ENCODE measurements at regions not wholly inside any gene's neighbourhood (a gene's known extent, or its start where the extent isn't known, plus 50 kb on each side); places are given as distances from the start of the nearest gene placed in this dataset.
"Not testable (repeated sequence)": the region's sequence is repeated elsewhere in the genome, so short reads cannot be mapped to it uniquely, and the experiment has no call there.

DNA sequence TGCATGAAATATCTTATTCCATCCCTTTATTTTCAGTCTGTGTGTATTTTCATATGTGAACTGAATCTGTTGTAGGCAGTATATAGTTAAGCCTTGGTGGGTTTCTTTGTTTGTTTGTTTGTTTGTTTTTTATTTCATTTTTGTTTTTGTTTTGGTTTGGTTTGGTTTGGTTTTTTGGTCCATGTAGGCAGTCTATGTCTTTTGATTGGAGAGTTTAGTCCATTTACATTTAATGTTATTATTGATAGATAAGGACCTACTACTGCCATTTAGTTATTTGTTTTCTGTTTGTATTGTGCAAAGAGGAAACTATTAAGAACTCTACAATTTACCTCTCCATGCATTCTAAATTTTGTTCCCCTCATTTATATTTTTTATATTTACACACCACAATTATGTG, 695.9 kb upstream of the GRM3 start:
- Mint-ChIP-seq H3K36me3 (ENCODE audit: low read depth) (no peaks in the 10 kb centered on the region), H3K27ac (no peak overlapping the region)
- intact Hi-C loops (cut with micrococcal nuclease), result no loop called here

DNA sequence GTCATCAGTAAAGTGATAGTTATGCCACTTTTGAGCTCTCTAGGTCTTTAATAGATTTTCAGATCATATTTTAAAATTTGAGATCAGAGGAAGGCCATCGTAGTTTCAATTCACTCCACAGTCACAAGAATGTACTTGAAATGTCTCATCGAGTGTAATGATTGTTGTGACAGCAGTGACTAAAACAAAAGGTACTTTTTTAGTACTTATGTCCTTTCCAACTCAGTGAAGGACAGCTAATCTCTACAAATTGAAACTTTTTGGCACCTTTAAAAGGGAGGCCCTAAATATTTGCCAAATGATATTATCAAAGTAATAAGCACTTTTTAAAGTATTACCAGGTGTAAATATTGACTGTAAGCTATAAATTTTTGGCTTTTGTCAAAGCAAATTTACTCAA, 702.9 kb upstream of the GRM3 start:
- no peaks in the 10 kb centered on the region for H3K4me1 Mint-ChIP-seq (ENCODE audit: low read depth)
- intact Hi-C loops (cut with micrococcal nuclease), result no loop called here
- H3K27ac Mint-ChIP-seq, result no peak overlapping the region
- no peaks in the 10 kb centered on the region for H3K27me3 Mint-ChIP-seq (ENCODE audit: insufficient read depth)
- H3K9me3 Mint-ChIP-seq, result peaks cover 3% of the 10 kb centered on the region
- no peak for DNase-seq (ENCODE audit: low spot score)
- H3K4me3 Mint-ChIP-seq, result no peak overlapping the region
- H3K36me3 Mint-ChIP-seq (ENCODE audit: low read depth), result no peaks in the 10 kb centered on the region

More for the DNA sequence above, 695.9 kb upstream of the GRM3 start:
- Mint-ChIP-seq H3K27me3 (ENCODE audit: insufficient read depth) (no peaks in the 10 kb centered on the region), H3K9me3 (peaks cover 18% of the 10 kb centered on the region), H3K4me1 (ENCODE audit: low read depth) (no peaks in the 10 kb centered on the region), H3K4me3 (no peak overlapping the region)
- DNase-seq (ENCODE audit: low spot score), result no peak

DNA sequence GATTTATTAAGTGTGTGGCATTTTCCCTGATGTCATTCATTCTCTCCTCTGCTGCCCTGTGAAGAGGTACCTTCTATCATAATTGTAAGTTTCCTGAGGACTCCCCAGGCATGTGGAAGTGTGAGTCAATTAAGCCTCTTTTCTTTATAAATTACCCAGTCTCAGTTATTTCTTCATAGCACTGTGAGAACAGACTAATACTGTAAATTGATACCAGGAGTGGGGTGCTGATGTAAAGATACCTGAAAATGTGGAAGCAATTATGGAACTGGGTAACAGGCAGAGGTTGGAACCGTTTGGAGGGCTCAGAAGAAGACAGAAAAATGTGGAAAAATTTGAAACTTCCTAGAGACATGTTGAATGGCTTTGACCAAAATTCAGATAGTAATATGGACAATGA, 711.8 kb upstream of the GRM3 start:
- Mint-ChIP-seq H3K27me3 (ENCODE audit: insufficient read depth) (no peaks in the 10 kb centered on the region), H3K36me3 (ENCODE audit: low read depth) (no peaks in the 10 kb centered on the region), H3K4me3 (no peak overlapping the region), H3K9me3 (peaks cover 15% of the 10 kb centered on the region), H3K4me1 (ENCODE audit: low read depth) (no peaks in the 10 kb centered on the region), H3K27ac (no peak overlapping the region)
- intact Hi-C loops (cut with micrococcal nuclease), result no loop called here
- DNase-seq (ENCODE audit: low spot score), result no peak

DNA sequence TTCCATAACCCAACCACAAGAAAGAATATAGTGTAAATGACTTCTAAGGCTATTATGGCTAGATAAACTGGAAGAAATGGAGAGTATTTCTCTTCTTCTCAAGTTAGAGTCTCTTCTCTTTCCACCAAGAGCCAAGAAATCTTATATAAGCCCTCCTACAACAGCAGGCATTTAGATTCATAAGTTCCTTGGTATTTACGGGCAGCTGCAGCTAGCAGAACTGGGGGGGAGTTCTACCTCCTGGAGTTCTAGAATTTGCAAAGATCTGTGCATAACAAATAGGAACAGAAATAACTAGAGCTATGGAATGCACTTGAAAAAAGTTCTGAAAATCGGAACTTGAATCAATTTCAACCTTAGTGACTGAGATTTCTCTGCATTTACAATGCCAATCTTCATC, 715.2 kb upstream of the GRM3 start:
- intact Hi-C loops (cut with micrococcal nuclease), result no loop called here
- peaks cover 11% of the 10 kb centered on the region for H3K9me3 Mint-ChIP-seq
- no peaks in the 10 kb centered on the region for H3K36me3 Mint-ChIP-seq (ENCODE audit: low read depth)
- no peaks in the 10 kb centered on the region for H3K27me3 Mint-ChIP-seq (ENCODE audit: insufficient read depth)
- H3K4me1 Mint-ChIP-seq (ENCODE audit: low read depth), result no peaks in the 10 kb centered on the region
- no peak overlapping the region for H3K4me3 Mint-ChIP-seq
- no peak overlapping the region for H3K27ac Mint-ChIP-seq
- DNase-seq (ENCODE audit: low spot score), result no peak

DNA sequence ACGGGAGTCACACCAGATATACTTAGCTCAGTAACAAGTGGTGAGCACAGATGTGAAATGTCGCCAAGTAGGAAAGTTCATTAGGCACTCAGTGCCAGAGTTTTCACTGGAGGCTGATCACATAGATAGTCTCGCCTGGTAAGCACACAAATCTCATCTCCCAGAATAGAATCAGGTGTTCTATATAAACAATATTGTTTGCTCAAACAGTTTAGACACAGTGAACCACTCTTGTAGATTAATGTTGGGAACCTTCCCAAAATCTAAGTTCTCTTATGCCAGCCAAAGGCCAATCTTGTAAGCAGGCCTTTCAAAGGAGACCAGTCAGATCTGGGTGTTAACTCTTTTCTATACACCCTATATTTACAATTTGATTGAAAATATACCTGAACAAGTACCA, 716.5 kb upstream of the GRM3 start:
- no peak for DNase-seq (ENCODE audit: low spot score)
- Mint-ChIP-seq H3K4me3 (no peak overlapping the region), H3K36me3 (ENCODE audit: low read depth) (no peaks in the 10 kb centered on the region), H3K27me3 (ENCODE audit: insufficient read depth) (no peaks in the 10 kb centered on the region), H3K27ac (no peak overlapping the region), H3K9me3 (peaks cover 9% of the 10 kb centered on the region), H3K4me1 (ENCODE audit: low read depth) (no peaks in the 10 kb centered on the region)
- intact Hi-C loops (cut with micrococcal nuclease), result no loop called here

GRCh38 chr7:85924062-85924461, 719.6 kb upstream of the GRM3 start:
- no peak for DNase-seq (ENCODE audit: low spot score)
- no peaks in the 10 kb centered on the region for H3K4me1 Mint-ChIP-seq (ENCODE audit: low read depth)
- H3K27ac Mint-ChIP-seq, result no peak overlapping the region
- no peaks in the 10 kb centered on the region for H3K27me3 Mint-ChIP-seq (ENCODE audit: insufficient read depth)
- no peak overlapping the region for H3K4me3 Mint-ChIP-seq
- intact Hi-C loops (cut with micrococcal nuclease), result no loop called here
- no peaks in the 10 kb centered on the region for H3K36me3 Mint-ChIP-seq (ENCODE audit: low read depth)
- H3K9me3 Mint-ChIP-seq, result no peaks in the 10 kb centered on the region

DNA sequence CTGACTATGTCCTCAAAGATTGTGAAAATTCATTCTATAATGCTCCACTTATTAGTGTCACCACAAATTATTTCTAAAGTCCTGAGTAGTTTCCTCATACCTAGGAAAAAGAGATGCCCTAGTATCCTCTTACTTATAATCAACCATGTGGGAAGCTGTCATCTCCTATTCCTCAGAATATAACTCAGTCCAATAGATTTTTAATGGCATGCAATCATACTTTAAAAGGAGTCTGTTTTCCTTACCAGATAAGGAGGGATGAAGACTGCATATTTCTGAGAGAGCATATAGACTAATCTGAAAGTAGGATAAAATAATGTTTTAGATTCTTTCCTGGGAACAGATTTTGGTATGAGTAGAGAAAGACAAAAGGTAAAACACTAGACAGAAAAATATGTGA, 727.7 kb upstream of the GRM3 start:
- no peaks in the 10 kb centered on the region for H3K4me1 Mint-ChIP-seq (ENCODE audit: low read depth)
- DNase-seq (ENCODE audit: low spot score), result no peak
- H3K36me3 Mint-ChIP-seq (ENCODE audit: low read depth), result no peaks in the 10 kb centered on the region
- no peak overlapping the region for H3K4me3 Mint-ChIP-seq
- H3K27ac Mint-ChIP-seq, result no peak overlapping the region
- intact Hi-C loops (cut with micrococcal nuclease), result loop anchor here (1.0 kb wide), 1 partner anchor 23 kb away; no protein-coding TSS in a partner anchor
- peaks cover 8% of the 10 kb centered on the region for H3K9me3 Mint-ChIP-seq
- no peaks in the 10 kb centered on the region for H3K27me3 Mint-ChIP-seq (ENCODE audit: insufficient read depth)

- Mint-ChIP-seq H3K36me3 (ENCODE audit: low read depth) (no peaks in the 10 kb centered on the region), H3K27ac (no peak overlapping the region), H3K27me3 (ENCODE audit: insufficient read depth) (no peaks in the 10 kb centered on the region), H3K4me3 (no peak overlapping the region), H3K9me3 (peaks cover 8% of the 10 kb centered on the region), H3K4me1 (ENCODE audit: low read depth) (no peaks in the 10 kb centered on the region)
- intact Hi-C loops (cut with micrococcal nuclease), result no loop called here
- no peak for DNase-seq (ENCODE audit: low spot score)
Measured at GRCh38 chr7:85914437-85914836, 727.6 kb upstream of the SEMA3D start.

GRCh38 chr7:85908051-85908450, 721.2 kb upstream of the SEMA3D start:
- no peak for DNase-seq (ENCODE audit: low spot score)
- no peaks in the 10 kb centered on the region for H3K4me1 Mint-ChIP-seq (ENCODE audit: low read depth)
- H3K27ac Mint-ChIP-seq, result no peak overlapping the region
- H3K4me3 Mint-ChIP-seq, result no peak overlapping the region
- H3K27me3 Mint-ChIP-seq (ENCODE audit: insufficient read depth), result no peaks in the 10 kb centered on the region
- intact Hi-C loops (cut with micrococcal nuclease), result no loop called here
- H3K9me3 Mint-ChIP-seq, result peaks cover 3% of the 10 kb centered on the region
- no peaks in the 10 kb centered on the region for H3K36me3 Mint-ChIP-seq (ENCODE audit: low read depth)

- no peak for DNase-seq (ENCODE audit: low spot score)
- Mint-ChIP-seq H3K9me3 (no peaks in the 10 kb centered on the region), H3K4me3 (no peak overlapping the region), H3K27ac (no peak overlapping the region), H3K27me3 (ENCODE audit: insufficient read depth) (no peaks in the 10 kb centered on the region), H3K36me3 (ENCODE audit: low read depth) (no peaks in the 10 kb centered on the region), H3K4me1 (ENCODE audit: low read depth) (no peaks in the 10 kb centered on the region)
- intact Hi-C loops (cut with micrococcal nuclease), result no loop called here
Measured at GRCh38 chr7:85897967-85898366, 711.1 kb upstream of the SEMA3D start.

- DNase-seq (ENCODE audit: low spot score), result no peak
- intact Hi-C loops (cut with micrococcal nuclease), result no loop called here
- H3K27ac Mint-ChIP-seq, result no peak overlapping the region
- H3K4me3 Mint-ChIP-seq, result no peak overlapping the region
- no peaks in the 10 kb centered on the region for H3K4me1 Mint-ChIP-seq (ENCODE audit: low read depth)
- H3K36me3 Mint-ChIP-seq (ENCODE audit: low read depth), result no peaks in the 10 kb centered on the region
- H3K27me3 Mint-ChIP-seq (ENCODE audit: insufficient read depth), result no peaks in the 10 kb centered on the region
- H3K9me3 Mint-ChIP-seq, result no peaks in the 10 kb centered on the region
Measured at GRCh38 chr7:85896531-85896930, 709.7 kb upstream of the SEMA3D start.

- Mint-ChIP-seq H3K36me3 (ENCODE audit: low read depth) (no peaks in the 10 kb centered on the region), H3K27me3 (ENCODE audit: insufficient read depth) (no peaks in the 10 kb centered on the region), H3K4me1 (ENCODE audit: low read depth) (no peaks in the 10 kb centered on the region), H3K4me3 (no peak overlapping the region), H3K9me3 (no peaks in the 10 kb centered on the region), H3K27ac (no peak overlapping the region)
- DNase-seq (ENCODE audit: low spot score), result no peak
- intact Hi-C loops (cut with micrococcal nuclease), result no loop called here
Measured at GRCh38 chr7:85895835-85896234, 709.0 kb upstream of the SEMA3D start.

DNA sequence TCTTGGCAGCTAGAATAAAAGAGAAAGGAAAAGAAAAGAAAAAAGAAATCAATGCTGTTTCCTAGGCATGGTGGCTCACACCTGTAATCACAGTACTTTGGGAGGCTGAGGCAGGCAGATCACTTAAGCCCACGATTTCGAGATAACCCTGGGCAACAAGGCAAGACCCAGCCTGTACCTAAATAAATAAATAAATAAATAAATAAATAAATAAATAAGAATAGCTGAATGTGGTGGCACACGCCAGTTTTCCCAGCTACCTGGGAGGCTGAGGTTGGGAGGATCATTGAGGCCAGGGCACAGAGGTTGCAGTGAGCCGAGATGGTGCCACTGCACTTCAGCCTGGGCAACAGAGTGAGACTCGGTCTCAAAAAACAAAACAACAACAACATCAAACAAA, 705.0 kb upstream of the SEMA3D start:
- intact Hi-C loops (cut with micrococcal nuclease), result loop anchor here (5.0 kb wide), 1 partner anchor 1015 kb away; no protein-coding TSS in a partner anchor
- H3K4me3 Mint-ChIP-seq; H3K4me1 Mint-ChIP-seq (ENCODE audit: low read depth); H3K27me3 Mint-ChIP-seq (ENCODE audit: insufficient read depth); H3K9me3 Mint-ChIP-seq; H3K27ac Mint-ChIP-seq; DNase-seq (ENCODE audit: low spot score); H3K36me3 Mint-ChIP-seq (ENCODE audit: low read depth): not testable (repeated sequence)

DNA sequence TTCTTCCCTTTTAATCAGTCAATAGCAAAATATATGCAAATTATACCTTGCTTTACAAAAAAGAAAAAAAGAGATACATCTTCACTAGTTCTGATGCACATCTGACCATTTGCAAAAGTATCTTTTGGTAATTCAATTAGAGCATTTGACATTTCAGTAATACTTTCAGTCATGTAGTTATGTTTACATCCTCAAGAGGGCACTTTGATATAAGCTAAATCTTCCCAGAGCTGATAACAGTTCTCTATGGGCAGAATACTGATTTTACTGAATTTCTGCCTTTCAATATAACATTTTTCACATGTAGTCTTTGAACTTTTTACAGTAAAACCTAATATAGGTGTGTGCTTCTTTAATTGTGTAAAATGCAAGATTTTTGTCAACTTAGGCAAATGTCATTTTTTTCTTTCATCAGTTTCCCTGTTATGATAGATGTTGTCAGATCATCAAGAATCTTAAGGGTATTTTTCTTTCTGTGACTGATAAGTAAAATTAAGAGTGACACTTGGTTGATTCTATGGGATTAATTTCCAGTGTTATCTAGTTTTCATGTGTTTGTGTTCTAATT, 703.5 kb upstream of the SEMA3D start:
- no peaks in the 10 kb centered on the region for H3K9me3 Mint-ChIP-seq
- no peaks in the 10 kb centered on the region for H3K4me1 Mint-ChIP-seq (ENCODE audit: low read depth)
- H3K36me3 Mint-ChIP-seq (ENCODE audit: low read depth), result no peaks in the 10 kb centered on the region
- H3K27ac Mint-ChIP-seq, result no peak overlapping the region
- no peaks in the 10 kb centered on the region for H3K27me3 Mint-ChIP-seq (ENCODE audit: insufficient read depth)
- no peak for DNase-seq (ENCODE audit: low spot score)
- intact Hi-C loops (cut with micrococcal nuclease), result loop anchor here (1.0 to 5.0 kb wide), 2 partner anchors 579 to 1017 kb away; no protein-coding TSS in a partner anchor
- H3K4me3 Mint-ChIP-seq, result no peak overlapping the region
